NCI-H2196 treated with DMSO at 0.1 percent for 48 hours (cell line): ENCODE measurements at regions not wholly inside any gene's neighbourhood (a gene's known extent, or its start where the extent isn't known, plus 50 kb on each side); places are given as distances from the start of the nearest gene placed in this dataset.

ENCODE experiments used
- DNase-seq: peaks from one replicate; lab custom pipeline; 2025; ENCODE audit not compliant: unreplicated experiment; lab: John Stamatoyannopoulos, UW

- no peak for DNase-seq
These were observed 120.1 kb downstream of the RPS12 start for GRCh38 chr6:132934496-132934895.

GRCh38 chr6:132936646-132937045 is 122.3 kb downstream of the RPS12 start:
- no peak for DNase-seq

GRCh38 chr6:132937466-132937906 is 123.1 kb downstream of the RPS12 start:
- DNase-seq, result peak; percentile 88

- DNase-seq, result no peak
These were observed 134.5 kb downstream of the RPS12 start for GRCh38 chr6:132948889-132949288.

- DNase-seq, result no peak
These were observed 136.2 kb downstream of the RPS12 start for GRCh38 chr6:132950566-132950965.

- no peak for DNase-seq
These were observed 137.9 kb downstream of the RPS12 start for GRCh38 chr6:132952031-132952867.

GRCh38 chr6:132952986-132953385 is 138.6 kb downstream of the RPS12 start:
- DNase-seq, result no peak

GRCh38 chr6:132954222-132954621 is 139.9 kb downstream of the RPS12 start:
- no peak for DNase-seq

- no peak for DNase-seq
These were observed 140.6 kb downstream of the RPS12 start for GRCh38 chr6:132954936-132955335.

- no peak for DNase-seq
These were observed 145.4 kb downstream of the RPS12 start for GRCh38 chr6:132959639-132960326.

- DNase-seq, result peak; percentile 66
These were observed 146.4 kb downstream of the RPS12 start for GRCh38 chr6:132960720-132961119.

- peak; percentile 50 for DNase-seq
These were observed 146.8 kb downstream of the RPS12 start for GRCh38 chr6:132961122-132961521.

- DNase-seq, result no peak
These were observed 147.2 kb downstream of the RPS12 start for GRCh38 chr6:132961610-132962009.

- DNase-seq, result peak; percentile 59
These were observed 148.8 kb downstream of the RPS12 start for GRCh38 chr6:132962936-132963868.

- peak; percentile 76 for DNase-seq
These were observed 149.9 kb downstream of the RPS12 start for GRCh38 chr6:132964101-132964867.

GRCh38 chr6:132964868-132965382 is 150.6 kb downstream of the RPS12 start:
- peak; percentile 44 for DNase-seq

- DNase-seq, result no peak
These were observed 153.5 kb downstream of the RPS12 start for GRCh38 chr6:132967871-132968270.

- DNase-seq, result no peak
These were observed 154.1 kb downstream of the RPS12 start for GRCh38 chr6:132968419-132968950.

- DNase-seq, result no peak
These were observed 154.8 kb downstream of the RPS12 start for GRCh38 chr6:132969196-132969595.

- no peak for DNase-seq
These were observed 157.3 kb downstream of the RPS12 start for GRCh38 chr6:132971676-132972075.
